ENCODE measurements at regions not wholly inside any gene's neighbourhood (a gene's known extent, or its start where the extent isn't known, plus 50 kb on each side); places are given as distances from the start of the nearest gene placed in this dataset.
"Not testable (repeated sequence)": the region's sequence is repeated elsewhere in the genome, so short reads cannot be mapped to it uniquely, and the experiment has no call there.

DNA sequence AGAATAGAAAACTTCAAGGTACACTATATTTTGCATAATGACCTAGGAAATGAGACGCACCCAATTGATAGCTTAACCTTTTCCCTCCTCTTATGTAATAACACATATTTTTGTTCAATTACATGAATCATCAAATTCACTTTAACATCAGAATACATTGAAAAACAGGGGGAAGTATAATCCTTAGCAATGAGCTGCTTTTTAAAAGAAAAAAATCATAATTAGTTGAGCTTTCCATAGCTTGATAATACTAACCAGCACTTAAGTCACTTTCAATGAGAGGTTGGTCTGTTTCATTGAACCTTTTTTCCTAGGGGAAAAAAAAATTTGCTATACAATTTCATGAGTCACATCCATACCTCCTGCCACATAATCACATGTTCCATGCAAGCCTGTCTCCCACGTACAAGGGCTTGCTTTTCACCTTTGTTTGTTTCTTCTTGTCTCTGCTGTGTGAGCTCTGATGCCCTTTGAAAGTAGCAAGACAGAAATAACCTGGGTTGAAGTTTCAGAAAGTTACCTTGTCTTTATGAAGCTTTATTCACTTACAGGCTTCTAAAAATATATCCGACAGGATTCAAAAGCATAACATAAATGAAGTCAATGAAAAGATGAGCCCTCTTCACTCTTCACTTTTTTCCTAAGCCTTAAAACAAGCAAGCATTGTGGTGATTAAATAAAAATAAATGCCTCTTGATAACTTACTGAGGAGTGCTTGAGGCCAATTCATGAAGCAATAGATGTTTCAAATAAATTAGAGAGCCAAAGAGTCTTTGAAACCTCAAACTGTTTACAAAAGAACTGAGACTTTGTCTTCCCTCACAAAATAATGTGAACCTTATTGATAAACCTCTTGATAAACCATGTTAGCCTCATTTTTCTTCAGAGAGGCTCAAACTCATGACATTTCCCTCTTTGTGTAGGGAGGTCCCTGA, 108.5 kb downstream of the FEM1C start:
- no peak for DNase-seq

DNA sequence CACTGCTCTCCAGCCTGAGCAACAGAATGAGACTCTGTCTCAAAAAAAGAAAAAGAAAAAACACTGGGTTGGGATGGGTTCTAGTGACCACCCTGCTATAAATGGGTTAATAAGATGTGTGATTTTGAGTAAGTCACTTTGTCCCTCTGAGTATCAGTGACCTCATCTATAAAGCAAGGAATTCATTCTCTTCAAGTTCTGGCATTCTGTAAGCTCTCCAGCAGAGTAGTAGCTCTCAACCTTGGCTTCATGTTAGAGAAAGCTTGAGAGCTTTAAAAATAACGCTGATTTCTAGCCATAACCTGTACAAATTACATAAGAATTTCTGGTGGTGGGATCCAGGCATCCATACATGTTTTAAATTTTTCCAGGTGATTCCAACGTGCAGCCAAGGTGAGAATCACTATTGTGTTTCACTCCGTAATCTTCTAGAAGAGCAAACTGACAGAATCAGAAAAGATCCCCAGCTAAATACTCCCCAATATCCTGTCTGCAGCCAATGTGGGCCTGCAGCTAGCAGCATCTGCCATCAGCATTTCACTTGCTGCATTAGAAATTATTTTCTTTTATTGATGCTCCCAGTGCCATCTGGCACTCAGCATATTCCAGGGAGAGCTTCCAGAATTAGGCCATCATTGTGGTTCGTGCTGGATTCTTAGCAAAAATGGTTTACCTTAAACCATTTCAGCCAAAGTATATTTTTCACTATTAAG, 109.4 kb downstream of the FEM1C start:
- DNase-seq, result no peak

DNA sequence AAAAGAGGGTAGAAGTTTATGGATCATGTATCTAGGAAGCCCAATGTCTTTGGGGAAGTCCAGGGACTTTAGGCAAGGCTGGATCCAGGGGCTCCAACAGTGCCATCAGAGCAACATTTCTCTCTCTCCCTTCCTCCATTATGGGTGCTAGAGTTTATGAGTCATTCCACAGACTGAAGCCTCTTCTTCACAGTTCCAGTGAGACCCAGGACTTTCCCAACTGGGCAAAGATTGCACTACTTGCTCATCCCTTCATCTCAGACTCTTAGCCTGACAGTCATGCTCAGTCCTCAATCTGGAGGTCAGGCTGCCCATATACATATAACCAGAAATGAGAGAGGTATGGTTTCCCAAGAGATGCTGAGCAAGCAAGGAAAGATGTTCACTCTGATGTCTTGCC, 110.7 kb downstream of the FEM1C start:
- no peak for DNase-seq

DNA sequence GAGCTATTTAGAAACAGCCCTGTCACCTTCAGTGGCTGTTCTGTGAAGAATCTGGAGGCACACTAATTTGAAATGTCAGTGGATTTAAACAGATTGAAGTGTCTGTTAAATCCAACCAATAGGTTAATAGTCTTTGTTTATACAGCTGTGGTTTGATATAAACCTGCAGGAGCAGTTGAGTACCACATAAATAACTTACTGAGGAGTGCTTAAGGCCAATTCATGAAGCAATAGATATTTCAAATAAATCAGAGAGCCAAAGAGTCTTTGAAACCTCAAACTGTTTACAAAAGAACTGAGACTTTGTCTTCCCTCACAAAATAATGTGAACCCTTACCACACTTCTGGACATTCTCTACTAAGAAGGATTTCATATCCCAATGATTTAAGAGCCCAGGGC, 111.9 kb downstream of the FEM1C start:
- no peak for DNase-seq

DNA sequence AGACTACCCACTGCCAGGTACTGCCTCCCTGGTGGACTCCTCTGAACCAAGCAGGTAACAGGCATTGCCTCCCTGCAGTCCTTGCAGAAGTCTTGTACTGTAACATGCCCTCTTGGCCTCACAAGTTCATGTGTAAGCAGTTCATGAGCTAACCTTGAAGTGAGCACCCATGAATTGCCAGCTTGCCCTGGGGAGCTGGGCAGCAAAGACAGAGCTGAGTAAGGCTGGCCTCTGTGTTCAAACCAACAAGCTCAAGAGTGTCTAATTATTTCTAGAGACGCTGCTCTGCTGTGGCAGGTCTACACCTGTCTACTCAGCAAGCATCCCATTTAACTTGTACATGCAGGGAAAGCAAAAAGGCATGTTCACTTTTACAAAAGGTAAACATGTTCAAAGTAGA, 113.5 kb downstream of the FEM1C start:
- DNase-seq, result no peak

DNA sequence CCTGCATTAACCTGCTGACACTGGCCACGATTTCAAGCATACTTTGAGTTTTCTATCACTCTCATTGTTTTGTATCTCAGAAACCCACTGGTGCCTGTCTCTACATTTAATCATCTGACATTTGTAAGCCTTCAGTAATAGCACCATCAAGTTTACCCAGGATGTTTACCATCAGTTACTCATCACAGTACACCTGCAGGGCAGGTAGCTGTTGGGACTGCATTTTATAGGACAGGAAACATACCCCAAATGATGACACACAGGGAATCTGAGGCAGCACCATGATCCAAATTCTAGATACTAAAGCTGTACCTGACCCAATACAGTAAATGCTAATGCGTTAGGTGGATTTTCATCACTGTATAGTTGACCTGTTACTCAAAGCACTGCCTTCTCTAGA, 114.2 kb downstream of the FEM1C start:
- no peak for DNase-seq

DNA sequence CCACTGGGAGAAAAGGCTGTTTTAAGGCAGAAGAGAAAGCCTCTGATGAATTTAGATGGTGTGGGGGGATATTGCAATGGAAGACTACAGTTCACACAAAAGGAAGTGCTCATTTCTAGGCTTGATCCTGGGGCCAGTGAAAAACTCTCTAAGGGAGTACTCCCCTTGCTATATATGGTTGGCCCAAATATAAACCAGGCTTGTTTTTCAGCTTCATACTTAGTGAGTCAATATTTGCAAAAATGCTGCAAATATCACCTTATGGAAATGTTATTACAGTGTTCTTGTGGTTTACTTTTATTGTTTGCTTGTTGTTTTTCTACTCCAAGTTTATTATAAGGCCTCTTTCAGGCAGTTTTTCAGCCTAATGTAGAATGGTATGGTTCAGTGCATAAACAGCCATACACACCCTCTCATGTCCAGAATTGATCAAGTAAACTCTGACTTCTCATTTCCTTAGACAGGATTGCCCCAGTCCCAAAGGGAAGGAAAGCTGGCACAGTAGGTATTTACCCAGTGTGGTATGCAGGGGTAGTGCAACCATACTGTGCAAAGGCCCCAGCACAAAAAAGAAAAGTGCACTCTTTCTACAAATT, 115.1 kb downstream of the FEM1C start:
- no peak for DNase-seq

DNA sequence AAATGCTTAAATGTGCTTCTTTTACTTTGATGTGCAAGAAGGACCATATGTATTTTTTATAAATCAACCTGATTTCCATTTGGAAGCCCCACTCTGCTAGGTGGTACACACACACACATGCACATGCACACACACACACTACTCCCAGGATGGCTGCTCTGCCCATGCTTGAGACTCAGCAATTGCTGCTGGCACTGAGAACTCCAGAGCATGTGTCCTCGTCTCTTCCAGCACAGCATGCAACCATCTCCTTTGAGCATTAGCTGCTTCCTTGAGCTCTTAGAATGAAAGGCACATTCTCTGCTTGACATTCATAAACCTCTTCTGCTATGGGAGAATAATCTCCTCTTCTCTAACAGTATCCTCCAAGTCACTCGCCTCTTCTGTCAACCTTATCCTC, 115.9 kb downstream of the FEM1C start:
- no peak for DNase-seq

DNA sequence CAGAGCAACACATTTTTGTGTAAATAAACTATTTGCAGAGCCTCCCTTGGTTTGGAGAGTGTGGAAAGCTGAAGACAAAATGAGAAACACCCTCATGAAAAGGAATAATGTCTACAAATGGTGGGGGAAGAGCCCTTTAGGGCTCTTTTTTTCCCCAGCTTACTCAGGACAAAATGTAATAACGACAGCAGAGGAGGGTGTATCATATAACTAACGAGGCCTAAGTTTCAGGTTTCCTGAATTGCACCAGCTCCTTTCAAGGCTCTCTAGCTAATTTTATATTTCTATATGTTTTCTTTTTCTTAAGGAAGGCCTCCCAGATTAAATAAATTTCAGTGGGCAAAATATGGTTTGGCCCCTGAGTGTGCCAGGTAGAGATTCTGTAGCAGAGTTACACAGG, 116.3 kb downstream of the FEM1C start:
- DNase-seq, result no peak

DNA sequence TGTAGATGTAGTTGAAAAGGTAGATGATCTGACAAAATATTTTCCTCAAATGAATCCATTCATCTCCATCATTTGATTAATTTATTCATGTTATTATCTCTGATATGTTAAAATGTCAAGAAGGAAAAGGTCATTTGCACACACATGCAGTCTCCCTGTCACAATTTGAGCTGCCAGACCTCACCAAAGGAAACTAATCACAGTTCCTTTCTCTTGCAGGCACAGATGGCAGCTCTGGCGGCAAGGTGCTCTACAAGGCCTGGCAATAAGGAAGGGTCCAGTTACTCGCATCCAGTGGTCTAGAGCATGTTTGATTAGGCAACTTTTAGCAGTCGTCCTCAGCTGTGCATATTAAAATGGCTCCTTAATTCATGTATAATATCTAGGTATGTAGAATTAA, 120.1 kb downstream of the FEM1C start:
- DNase-seq, result no peak

DNA sequence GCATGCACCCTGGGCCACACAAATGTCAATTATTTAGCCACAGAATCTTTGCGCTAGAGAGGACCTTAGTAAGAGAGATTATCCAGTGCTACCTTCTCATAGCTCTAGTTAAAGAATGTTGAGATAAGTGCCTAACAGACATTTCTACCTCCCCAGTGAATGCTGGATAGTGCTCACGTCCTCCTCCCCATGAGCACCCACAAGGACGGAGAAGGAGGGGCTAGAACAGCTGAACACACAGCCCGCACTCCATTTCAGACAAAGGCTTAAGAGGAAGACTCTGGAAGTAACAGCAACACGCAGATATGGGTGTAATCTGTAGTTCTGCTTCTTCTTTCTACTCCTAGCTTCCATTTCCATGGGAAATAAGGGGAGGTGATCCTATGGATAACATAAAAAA, 120.5 kb downstream of the FEM1C start:
- no peak for DNase-seq

DNA sequence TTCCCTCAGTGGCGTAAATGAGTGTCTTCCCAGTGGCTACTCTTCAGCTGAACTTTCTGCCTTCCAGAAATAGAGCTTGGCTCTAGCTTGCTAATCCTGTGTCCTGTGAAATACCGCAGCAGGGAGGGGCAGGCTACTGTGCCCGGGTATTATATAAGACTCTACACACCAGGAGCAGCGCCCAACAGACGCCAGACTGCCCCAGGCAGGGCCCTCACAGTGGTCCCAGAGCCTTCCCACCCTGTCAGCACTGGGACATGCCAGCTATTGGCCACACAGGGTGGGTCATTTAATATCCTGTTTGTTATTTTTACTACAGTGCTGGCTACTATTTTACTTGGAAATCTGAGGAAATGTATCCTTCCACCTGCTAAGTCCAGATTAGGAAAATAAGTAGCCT, 121.0 kb downstream of the FEM1C start:
- DNase-seq, result no peak

DNA sequence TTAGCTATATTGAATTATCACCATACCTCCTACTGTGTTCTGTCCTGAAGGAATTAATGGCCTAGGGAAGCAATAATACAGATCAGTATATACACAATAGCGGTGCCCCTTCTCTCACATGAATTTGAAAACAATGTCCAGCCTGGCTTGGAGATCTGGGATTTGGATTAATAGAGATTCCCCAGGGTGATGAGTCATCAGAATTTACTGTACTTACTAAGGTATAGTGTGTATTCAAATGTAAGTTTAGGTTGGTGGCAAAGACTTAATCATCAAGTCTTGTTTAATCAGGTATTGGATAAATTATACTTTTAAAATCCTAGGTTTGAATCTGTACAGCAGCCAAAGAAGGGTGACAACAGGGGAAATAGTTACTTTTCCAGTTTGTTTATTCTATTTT, 121.5 kb downstream of the FEM1C start:
- no peak for DNase-seq

DNA sequence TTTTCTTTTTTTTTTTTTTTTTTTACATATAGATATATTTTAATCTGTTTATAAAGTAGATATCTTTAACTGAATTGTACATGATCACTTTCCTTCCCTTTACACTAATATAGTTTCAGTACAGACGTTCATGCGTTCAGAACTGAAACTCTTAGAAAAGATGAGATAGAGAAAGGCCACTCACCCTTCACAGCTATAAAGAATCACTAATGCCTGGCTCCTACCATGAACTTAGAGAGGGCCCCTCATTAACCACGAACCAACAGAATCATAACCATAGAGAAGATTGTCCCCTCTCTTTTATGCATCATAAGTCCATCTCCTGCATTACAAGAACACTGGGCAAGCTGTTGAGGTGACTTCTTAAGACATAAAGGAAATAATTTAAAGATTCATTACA, 123.8 kb downstream of the FEM1C start:
- DNase-seq, result not testable (repeated sequence)

DNA sequence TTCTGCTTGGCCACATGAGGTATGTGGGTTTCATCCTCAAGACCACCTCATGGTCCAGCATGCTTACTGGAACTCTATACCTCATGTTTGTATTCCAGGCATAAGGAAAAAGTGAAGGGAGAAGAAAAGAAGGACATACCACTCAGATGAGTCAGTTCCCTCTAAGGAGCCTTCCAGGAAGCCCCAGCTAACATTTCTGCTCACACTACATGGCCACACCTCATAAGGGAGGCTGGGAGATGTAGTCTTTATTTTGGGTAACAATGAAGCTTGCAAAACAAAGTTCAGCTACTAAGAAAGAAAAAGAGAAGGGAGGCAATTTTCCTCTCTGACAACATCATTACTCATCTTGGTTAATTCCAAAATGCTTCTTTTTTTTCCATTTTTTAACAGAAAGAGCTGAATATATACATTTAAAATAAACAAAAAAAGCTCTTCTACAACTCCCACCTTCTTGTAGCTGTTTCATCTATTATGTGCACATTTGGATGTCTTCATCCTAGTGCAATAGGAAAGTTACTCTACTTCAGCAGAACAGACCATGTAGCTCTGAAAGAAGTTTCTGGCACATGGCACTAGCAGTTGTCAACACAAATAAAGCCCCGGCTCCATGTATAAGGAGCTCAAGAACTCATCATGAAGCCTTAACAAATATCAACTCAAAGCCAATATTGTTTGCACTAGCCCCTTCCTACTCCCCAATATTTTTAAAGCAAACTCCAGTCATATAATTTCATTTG, 123.6 kb upstream of the CCDC112 start:
- DNase-seq, result no peak

DNA sequence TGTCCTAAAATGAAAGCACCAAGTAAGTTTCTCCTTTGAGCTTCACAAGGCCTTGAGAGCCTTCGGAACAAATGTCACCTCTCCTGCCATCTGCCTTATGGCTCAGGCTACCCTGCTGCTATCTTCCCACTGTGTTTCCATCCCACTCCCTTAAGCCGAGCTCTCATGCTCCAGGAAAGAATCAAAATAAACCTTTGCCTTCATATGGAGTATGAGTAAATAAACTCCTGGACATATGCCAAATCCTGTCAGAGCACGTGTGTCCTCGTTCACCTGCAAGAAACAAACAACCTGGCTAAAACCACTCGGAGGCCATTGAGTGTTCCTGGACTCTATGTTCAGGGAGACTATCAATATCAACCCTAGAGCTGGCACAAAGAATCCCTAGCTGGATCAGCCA, 122.3 kb upstream of the CCDC112 start:
- DNase-seq, result no peak

DNA sequence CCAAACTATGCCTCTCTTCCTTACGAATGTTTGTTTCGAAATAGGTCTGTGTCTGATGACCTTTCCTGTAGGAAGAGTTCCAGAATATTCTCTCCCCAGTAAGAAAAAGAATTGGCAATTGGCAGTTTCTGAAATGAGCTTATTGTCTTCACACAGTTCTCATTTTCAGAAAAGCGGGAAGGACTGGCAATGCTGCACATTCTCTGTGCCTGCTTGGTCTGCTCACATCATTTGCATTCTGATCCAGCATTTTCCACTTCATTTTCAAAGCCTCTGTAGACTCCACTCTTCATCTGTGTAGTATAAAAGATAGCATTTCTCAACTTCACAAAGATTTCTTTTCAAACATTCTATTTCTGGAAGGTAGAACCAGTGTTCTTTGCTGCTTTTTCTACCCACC, 120.6 kb upstream of the CCDC112 start:
- DNase-seq, result no peak

DNA sequence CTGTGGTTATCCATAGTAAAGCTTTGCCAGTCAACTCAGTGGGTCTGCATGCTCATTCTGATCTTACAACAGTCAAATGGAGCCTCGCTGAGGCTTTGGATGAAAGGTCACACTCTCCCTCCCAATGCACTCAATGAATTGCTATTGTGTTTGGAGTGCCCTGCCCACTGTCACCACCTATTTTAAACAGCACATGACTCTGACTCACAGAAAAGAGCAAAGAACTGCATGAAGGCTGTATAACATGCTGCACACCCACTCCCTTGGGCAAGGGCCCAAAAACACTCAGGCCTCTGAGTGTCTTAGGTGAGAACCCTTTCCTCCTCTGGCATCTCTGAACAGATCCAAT, 118.7 kb upstream of the CCDC112 start:
- DNase-seq, result peak; percentile 54

DNA sequence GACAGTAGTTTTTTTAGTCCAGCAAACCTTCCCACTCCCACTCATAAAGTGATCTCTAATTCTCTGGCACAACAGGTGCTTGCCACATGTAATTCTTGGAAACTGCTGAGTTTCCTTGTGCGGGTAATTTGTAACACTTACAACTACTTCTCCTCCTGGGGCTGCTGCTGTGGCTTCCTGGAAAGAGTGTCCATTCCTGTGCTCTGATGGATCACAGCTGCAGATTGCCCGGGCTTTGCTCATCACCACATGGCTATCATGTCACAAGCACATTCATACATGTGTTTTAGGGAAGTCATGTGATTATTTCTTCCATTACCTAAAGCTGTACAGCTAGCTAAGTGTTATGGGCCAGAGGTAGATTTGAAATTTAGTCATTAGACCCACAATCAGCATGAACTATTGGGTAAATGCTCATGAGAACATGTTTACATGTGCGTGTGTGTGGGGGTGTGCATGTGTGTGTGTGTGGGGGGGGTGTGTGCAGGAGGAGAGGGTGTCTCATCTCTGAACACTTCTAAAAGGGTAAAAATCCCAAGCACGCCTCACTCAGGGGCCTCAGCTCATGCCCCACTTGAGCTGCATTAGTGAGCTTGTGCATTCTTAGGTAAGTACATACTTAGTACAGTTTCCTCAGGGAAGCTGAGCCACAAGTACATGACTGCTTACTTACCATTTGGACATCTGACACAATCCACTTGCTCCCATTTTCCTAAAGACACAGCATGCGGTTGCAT, 118.1 kb upstream of the CCDC112 start:
- no peak for DNase-seq

DNA sequence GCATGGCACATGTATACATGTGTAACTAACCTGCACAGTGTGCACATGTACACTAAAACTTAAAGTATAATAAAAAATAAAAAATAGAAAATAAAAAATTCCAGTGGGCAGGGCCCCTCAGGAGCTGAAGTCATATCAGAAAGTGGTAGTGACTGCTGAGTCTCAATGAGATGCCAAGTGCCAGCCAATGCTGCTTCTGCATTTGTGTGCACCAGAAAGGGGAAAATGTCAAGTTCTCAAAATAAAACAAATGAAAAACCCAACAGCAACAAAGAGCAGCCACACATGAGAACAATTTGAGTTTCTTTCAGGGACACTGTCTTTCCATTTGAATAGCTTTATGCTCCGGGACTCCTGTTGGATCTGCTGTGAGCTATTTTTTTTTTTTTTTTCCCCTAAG, 117.2 kb upstream of the CCDC112 start:
- DNase-seq, result no peak

DNA sequence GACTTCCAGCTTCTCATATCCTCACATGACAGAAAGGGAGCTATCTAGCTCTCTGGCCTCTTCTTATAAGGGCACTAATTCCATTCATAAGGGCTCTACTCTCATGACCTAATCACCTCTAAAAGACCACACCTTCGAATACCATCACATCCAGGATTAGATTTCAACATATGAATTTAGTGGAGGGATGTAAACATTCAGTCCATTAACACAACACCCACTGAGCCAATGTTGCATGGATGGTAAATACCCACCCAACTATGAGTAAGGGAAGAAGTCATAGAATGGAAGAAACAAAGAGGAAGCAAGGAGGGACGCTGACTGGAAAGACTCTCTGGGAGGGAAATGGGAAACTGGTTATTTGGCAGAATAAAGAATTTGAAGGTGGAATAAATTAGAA, 112.6 kb upstream of the CCDC112 start:
- DNase-seq, result no peak
